Coronary artery (tissue), 2 donors: ENCODE measurements at regions not wholly inside any gene's neighbourhood (a gene's known extent, or its start where the extent isn't known, plus 50 kb on each side); places are given as distances from the start of the nearest gene placed in this dataset.
A peak's percentile ranks its signal among the peaks of the same experiment; 100 is the strongest.

Source experiments
- DNase-seq: peaks from one replicate; pipeline ENCODE4 v3.0.0-alpha.2; 2017; ENCODE audit warnings: low spot score
- H3K27ac ChIP-seq, 2 donors: fragments of 200-600 bp; sonication (generic); one replicate each; pipeline ENCODE4 v1.5.1; 2016 to 2019
- H3K4me3 ChIP-seq: fragments of 200-600 bp; sonication (generic); 2 replicates; pipeline ENCODE4 v1.5.1; 2016; ENCODE audit warnings: mild to moderate bottlenecking, moderate library complexity
- TF ChIP-seq, protein P1 (sequence below): fragments of 200-600 bp; sonication (generic); IDR thresholded peaks from one replicate; pipeline ENCODE4 v1.5.1; 2019; ENCODE audit warnings: antibody characterized with exemption

DNA sequence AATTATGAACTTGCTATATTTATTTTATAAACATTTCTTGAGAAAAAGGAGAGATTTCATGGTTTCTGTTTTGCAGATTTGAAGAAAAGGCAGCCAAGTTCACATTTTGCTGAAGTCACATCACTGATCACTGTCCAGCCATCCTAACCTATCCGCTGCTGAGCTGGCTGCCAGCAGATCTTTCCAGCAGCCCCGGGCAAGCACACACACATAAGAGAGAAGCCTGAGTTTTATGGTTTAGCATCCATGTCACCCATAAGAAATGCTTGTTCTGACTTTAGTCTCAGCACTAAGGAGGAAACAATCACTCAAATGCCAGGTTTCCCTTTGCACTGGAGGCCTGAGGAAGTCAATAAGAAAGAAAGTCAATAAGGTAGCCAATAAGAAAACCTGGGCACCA is 287.1 kb downstream of the SMOC2 start:
- Histone ChIP-seq H3K27ac (no peak overlapping the region), H3K4me3 (no peak overlapping the region)
- no peak for DNase-seq
- TF ChIP-seq, protein P1, sequence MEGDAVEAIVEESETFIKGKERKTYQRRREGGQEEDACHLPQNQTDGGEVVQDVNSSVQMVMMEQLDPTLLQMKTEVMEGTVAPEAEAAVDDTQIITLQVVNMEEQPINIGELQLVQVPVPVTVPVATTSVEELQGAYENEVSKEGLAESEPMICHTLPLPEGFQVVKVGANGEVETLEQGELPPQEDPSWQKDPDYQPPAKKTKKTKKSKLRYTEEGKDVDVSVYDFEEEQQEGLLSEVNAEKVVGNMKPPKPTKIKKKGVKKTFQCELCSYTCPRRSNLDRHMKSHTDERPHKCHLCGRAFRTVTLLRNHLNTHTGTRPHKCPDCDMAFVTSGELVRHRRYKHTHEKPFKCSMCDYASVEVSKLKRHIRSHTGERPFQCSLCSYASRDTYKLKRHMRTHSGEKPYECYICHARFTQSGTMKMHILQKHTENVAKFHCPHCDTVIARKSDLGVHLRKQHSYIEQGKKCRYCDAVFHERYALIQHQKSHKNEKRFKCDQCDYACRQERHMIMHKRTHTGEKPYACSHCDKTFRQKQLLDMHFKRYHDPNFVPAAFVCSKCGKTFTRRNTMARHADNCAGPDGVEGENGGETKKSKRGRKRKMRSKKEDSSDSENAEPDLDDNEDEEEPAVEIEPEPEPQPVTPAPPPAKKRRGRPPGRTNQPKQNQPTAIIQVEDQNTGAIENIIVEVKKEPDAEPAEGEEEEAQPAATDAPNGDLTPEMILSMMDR, result no peak

DNA sequence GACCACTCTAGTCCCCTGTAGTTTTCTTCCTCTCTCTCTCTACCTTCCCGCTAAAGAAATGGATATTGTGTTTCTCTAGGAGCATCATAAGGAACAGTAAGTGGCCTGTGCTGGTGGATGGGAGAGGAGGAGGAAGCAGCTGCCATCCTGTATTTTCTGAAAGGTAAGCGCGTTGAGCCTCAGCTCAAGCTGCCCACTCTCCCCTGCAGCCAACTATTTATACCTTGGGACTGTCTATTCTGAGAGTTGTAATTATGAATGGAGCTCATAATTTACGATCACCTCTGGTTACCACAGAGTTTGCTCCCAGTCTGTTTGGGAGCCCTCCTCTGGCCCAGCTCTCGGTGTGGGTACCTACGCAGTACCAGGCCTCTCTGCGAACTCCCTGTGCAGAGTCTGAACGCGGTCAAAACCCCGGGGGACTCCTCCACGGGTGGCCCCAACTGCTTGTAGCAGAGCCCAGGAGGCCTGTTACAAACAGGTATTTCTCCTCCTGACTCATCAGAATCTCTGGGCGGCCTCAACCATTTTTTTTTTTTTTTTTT is 285.4 kb downstream of the SMOC2 start:
- Histone ChIP-seq H3K27ac (no peak overlapping the region), H3K4me3 (no peak overlapping the region)
- TF ChIP-seq, protein P1, result no peak
- DNase-seq, result no peak

DNA sequence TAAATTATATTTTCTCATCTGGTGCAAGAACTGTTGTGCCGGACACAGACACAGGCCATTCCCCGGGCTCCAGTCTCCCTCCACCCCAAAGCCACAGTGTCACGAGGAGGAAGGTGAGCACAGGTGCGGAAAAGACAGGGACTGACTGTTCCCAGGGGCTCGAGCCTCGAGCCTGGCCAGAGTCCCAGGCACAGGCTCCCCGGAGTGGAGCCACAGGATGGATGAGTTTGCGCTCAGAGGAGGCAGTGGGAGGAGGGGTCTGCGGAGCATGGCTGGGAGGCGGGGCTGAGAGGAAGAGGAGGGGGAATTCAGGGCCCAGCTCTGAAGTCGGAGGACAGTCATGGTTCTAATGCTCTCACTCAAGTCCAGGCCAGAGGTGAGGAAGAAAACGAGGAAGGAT is 284.8 kb downstream of the SMOC2 start:
- TF ChIP-seq, protein P1, result no peak
- H3K4me3 ChIP-seq, result no peak overlapping the region
- no peak for DNase-seq
- no peak overlapping the region for H3K27ac ChIP-seq

DNA sequence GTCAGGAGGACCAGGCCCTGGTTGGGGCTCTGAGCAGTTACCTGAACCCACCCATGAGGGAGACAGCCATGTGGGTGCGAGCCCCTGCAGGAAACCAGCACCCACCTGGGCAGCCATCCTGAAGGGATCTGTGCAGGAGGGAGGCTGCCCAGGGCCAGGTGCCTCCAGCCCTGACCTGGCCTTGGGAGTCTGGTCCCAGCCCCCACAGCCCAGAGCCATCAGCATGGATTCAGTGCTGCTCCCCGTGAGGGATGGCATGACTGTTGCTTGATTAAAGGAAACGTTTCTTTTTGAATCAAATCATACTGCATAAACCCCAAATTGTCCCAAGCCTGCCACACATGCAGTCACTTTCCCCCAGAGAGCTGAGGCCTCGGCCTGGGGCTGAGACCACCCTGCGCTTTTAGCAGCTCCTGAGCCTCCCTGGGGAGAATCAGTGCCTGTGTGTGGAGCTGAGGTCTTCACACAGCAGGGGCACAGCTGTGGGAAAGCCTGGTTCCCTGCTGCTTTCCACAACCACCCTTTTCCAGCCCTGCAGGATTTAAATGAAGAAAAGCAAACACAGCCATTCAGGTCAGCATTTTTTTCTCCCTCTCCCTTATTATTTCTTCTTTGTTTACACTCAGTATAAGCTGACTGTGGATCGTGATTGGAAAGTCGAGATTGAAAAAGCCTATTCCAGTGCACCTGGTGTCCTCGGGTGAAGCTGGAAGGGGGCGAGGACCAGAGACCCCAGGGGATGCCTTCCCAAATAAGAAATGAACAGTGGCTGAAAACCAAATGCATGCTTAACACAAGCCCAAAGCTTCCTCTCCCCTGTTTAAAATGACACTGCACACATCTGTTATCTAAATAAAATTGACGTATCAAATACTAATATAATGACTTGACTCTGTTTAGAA is 283.9 kb downstream of the SMOC2 start:
- H3K27ac ChIP-seq, result no peak overlapping the region
- TF ChIP-seq, protein P1, result no peak
- H3K4me3 ChIP-seq, result no peak overlapping the region
- DNase-seq, result no peak

DNA sequence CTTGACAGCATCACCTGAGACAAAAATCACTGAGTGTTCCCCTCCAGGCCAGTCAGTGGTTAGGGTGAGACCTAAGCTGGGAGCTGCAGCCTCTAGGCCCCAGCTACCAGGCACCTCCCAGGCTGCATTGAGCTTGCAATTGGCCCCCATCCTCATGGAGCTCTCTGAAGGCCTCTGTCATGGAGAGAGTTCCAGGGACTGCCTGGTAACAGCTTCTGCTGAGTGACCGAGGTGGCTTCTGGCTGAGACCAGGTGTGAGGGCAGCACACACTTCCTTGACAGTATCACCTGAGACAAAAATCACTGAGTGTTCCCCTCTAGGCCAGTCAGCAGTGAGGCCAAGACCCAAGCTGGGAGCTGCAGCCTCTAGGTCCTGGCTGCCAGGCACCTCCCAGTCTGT is 283.0 kb downstream of the SMOC2 start:
- no peak overlapping the region for H3K27ac ChIP-seq

DNA sequence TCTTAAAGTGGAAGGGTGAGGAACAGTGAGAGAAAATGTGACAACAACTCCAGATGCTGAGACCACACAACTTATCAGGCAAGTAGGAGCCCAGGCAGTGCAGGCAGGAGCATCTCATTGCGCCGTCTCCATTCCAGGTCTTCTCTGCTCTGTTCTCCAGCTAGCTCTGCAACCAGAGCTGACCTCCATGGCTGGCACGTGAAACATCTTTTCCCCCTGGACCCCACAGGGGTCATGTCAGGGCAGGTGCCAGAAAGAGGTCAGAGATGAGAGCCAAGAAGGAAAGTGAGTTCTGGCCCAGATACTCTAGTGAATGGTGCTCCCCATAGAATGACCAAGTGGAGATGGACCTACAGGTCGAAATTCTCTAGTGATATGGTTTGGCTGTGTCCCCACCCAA is 281.4 kb downstream of the SMOC2 start:
- H3K27ac ChIP-seq, result no peak overlapping the region
- peak; percentile 22 for DNase-seq
- no peak overlapping the region for H3K4me3 ChIP-seq
- TF ChIP-seq, protein P1, result no peak

More for the DNA sequence above, 283.0 kb downstream of the SMOC2 start:
- H3K4me3 ChIP-seq, result no peak overlapping the region
- TF ChIP-seq, protein P1, result no peak
- peak; percentile 58 for DNase-seq

DNA sequence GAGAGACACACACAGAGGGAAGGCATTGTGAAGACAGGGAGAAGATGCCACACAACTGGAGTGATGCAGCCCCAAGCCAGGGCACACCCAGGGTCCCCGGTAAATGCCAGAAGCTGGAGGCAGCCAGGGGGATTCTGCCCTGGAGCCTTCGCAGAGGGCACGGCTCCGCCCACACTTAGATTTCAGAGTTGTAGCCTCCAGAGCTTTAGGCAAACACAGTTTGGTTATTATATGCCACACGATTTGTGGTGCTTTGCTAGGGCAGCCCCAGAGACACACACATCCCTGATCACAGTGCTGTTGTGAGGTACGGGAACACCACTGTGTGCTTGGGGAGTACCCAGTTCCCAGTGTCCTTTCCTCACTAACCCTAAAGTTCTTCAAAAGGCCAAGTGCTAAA is 280.6 kb downstream of the SMOC2 start:
- peak; percentile 45 for DNase-seq
- TF ChIP-seq, protein P1, result no peak
- no peak overlapping the region for H3K4me3 ChIP-seq

More for the DNA sequence above, 280.6 kb downstream of the SMOC2 start:
- H3K27ac ChIP-seq, result no peak overlapping the region
